Neural crest cell (in vitro differentiated cells): ENCODE measurements at regions not wholly inside any gene's neighbourhood (a gene's known extent, or its start where the extent isn't known, plus 50 kb on each side); places are given as distances from the start of the nearest gene placed in this dataset.

Source experiments
- DNase-seq: peaks from one replicate; pipeline ENCODE4 v3.0.0; 2021; ENCODE audit warnings: low read depth, mixed read lengths, low spot score
- H3K27ac Mint-ChIP-seq: one replicate; pipeline ENCODE4 v1.8.0; 2021; ENCODE audit warnings: mild to moderate bottlenecking, mixed read lengths; ENCODE audit not compliant: unreplicated experiment
- H3K27me3 Mint-ChIP-seq: 2 replicates; pipeline ENCODE4 v1.8.0; 2021; ENCODE audit warnings: low read depth, mild to moderate bottlenecking, mixed read lengths
- H3K36me3 Mint-ChIP-seq: 2 replicates; pipeline ENCODE4 v1.8.0; 2021; ENCODE audit warnings: low read depth, mild to moderate bottlenecking, mixed read lengths
- H3K4me1 Mint-ChIP-seq: 2 replicates; pipeline ENCODE4 v1.8.0; 2021; ENCODE audit warnings: mixed read lengths
- H3K4me3 Mint-ChIP-seq: one replicate; pipeline ENCODE4 v1.8.0; 2021; ENCODE audit warnings: mild to moderate bottlenecking, mixed read lengths
- H3K9me3 Mint-ChIP-seq: 2 replicates; pipeline ENCODE4 v1.8.0; 2021; ENCODE audit warnings: mixed read lengths
- TF ChIP-seq, protein P1 (sequence below): fragments of 200-600 bp; sonication (generic); conservative IDR thresholded peaks from 2 replicates; pipeline ENCODE4 v1.5.0; 2021; ENCODE audit warnings: antibody characterized with exemption, mild to moderate bottlenecking

GRCh38 chr10:110408943-110409342 lies 88.8 kb upstream of the DUSP5 start:
- Mint-ChIP-seq H3K4me3 (no peak overlapping the region), H3K27me3 (no peaks in the 10 kb centered on the region), H3K9me3 (no peaks in the 10 kb centered on the region), H3K4me1 (peaks cover 16% of the 10 kb centered on the region), H3K36me3 (no peaks in the 10 kb centered on the region), H3K27ac (peak overlapping the region; percentile 27)
- TF ChIP-seq, protein P1, sequence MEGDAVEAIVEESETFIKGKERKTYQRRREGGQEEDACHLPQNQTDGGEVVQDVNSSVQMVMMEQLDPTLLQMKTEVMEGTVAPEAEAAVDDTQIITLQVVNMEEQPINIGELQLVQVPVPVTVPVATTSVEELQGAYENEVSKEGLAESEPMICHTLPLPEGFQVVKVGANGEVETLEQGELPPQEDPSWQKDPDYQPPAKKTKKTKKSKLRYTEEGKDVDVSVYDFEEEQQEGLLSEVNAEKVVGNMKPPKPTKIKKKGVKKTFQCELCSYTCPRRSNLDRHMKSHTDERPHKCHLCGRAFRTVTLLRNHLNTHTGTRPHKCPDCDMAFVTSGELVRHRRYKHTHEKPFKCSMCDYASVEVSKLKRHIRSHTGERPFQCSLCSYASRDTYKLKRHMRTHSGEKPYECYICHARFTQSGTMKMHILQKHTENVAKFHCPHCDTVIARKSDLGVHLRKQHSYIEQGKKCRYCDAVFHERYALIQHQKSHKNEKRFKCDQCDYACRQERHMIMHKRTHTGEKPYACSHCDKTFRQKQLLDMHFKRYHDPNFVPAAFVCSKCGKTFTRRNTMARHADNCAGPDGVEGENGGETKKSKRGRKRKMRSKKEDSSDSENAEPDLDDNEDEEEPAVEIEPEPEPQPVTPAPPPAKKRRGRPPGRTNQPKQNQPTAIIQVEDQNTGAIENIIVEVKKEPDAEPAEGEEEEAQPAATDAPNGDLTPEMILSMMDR: no peak
- no peak for DNase-seq

DNA sequence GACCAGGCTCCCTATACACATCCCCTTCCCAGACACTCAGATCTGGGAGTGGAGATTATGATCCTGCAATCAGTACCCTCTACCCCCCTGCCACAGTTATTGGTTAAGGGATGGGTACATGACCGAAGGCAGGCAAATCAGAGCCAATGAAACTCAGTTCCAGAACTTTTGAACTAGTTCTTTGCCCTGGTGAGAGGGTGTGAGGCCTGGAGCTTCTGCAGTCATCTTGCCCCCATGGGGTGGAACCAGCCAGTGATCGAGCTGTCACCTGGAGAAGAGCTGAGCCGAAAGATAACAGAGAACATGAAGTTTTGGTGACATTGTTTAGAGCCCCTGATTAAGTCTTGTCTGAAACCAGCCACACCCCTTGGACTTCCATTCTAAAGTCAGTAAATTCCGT lies 88.2 kb upstream of the DUSP5 start:
- Mint-ChIP-seq H3K4me1 (peaks cover 16% of the 10 kb centered on the region), H3K27ac (no peak overlapping the region)

DNA sequence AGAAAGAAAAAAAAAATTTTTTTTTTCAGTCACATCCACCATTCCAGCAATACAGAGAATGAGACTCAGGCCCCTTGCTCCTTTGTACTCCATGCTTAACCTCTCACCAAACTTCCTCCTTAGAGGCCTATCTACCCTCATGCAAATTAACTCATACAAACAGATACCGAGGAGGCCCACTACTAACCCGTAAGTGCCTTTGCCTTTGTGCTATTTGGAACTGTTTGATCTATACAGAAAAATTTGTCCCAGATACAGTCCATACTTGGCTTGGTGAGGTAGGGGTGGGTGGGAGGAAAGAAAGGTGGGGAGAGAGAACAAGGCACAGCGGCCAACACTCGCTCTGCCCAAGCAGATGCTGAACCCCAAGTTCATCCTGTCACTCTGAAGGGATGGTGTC lies 87.8 kb upstream of the DUSP5 start:
- no peaks in the 10 kb centered on the region for H3K36me3 Mint-ChIP-seq
- H3K27me3 Mint-ChIP-seq: no peaks in the 10 kb centered on the region
- no peak overlapping the region for H3K4me3 Mint-ChIP-seq
- no peaks in the 10 kb centered on the region for H3K9me3 Mint-ChIP-seq
- peaks cover 16% of the 10 kb centered on the region for H3K4me1 Mint-ChIP-seq
- H3K27ac Mint-ChIP-seq: no peak overlapping the region
- TF ChIP-seq, protein P1: no peak
- no peak for DNase-seq

More for the DNA sequence above, 88.2 kb upstream of the DUSP5 start:
- DNase-seq: no peak
- no peaks in the 10 kb centered on the region for H3K27me3 Mint-ChIP-seq
- TF ChIP-seq, protein P1: no peak
- no peaks in the 10 kb centered on the region for H3K36me3 Mint-ChIP-seq
- no peaks in the 10 kb centered on the region for H3K9me3 Mint-ChIP-seq
- H3K4me3 Mint-ChIP-seq: no peak overlapping the region

GRCh38 chr10:110410329-110411046 lies 87.2 kb upstream of the DUSP5 start:
- Mint-ChIP-seq H3K4me1 (peaks cover 16% of the 10 kb centered on the region), H3K4me3 (no peak overlapping the region)

GRCh38 chr10:110411047-110411410 lies 86.7 kb upstream of the DUSP5 start:
- peaks cover 16% of the 10 kb centered on the region for H3K4me1 Mint-ChIP-seq
- no peak overlapping the region for H3K27ac Mint-ChIP-seq
- no peak overlapping the region for H3K4me3 Mint-ChIP-seq
- DNase-seq: no peak
- no peaks in the 10 kb centered on the region for H3K27me3 Mint-ChIP-seq
- no peaks in the 10 kb centered on the region for H3K9me3 Mint-ChIP-seq
- H3K36me3 Mint-ChIP-seq: no peaks in the 10 kb centered on the region
- TF ChIP-seq, protein P1: no peak

More at GRCh38 chr10:110410329-110411046, 87.2 kb upstream of the DUSP5 start:
- DNase-seq: no peak
- Mint-ChIP-seq H3K27me3 (no peaks in the 10 kb centered on the region), H3K27ac (no peak overlapping the region), H3K36me3 (no peaks in the 10 kb centered on the region), H3K9me3 (no peaks in the 10 kb centered on the region)
- TF ChIP-seq, protein P1: no peak
